GM12892 (cell line): ENCODE measurements at regions not wholly inside any gene's neighbourhood (a gene's known extent, or its start where the extent isn't known, plus 50 kb on each side); places are given as distances from the start of the nearest gene placed in this dataset.

Experiments used
- POLR2A ChIP-seq: IDR thresholded peaks from 2 replicates; pipeline ENCODE4 v1.6.1; 2011; ENCODE audit warnings: low read depth, low read length, control low read depth
- POLR2AphosphoS5 ChIP-seq: IDR thresholded peaks from 2 replicates; pipeline ENCODE4 v1.6.1; 2011; ENCODE audit warnings: low read depth, low read length, control low read depth
- TAF1 ChIP-seq: IDR thresholded peaks from 2 replicates; pipeline ENCODE4 v1.6.1; 2011; ENCODE audit warnings: low read depth, mild to moderate bottlenecking, control low read depth, low read length, borderline replicate concordance

- no peak for TF ChIP-seq POLR2AphosphoS5
- TF ChIP-seq POLR2A = no peak
- TF ChIP-seq TAF1 = no peak
Observed at GRCh38 chr18:60235164-60235563, 137.4 kb downstream of the MC4R start.
